ENCODE measurements at regions not wholly inside any gene's neighbourhood (a gene's known extent, or its start where the extent isn't known, plus 50 kb on each side); places are given as distances from the start of the nearest gene placed in this dataset.

DNA sequence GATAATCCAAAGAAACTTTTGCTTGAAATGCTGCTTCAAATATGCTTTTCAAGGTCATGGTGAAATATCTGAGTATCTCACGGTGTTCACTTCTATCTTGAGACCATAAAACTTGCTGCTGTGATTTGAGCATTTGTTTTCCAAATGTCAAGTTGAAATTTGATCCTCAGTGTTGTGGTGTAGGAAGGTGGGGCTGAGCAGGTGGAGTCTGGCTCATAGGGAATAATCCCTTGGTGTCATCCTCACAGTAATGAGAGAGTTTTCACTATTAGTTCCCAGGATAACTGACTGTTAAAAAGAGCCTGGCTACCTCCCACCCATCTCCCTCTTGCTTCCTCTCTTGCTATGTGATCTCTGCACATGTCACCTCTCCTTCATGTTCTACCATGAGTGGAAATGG, 858.0 kb upstream of the SLITRK5 start:
- TF ChIP-seq TAF1 (IDR thresholded peaks at IDR 0.05; ENCODE audit: low read depth), result no peak
- no peak for TF ChIP-seq EP300 (IDR thresholded peaks at IDR 0.05; ENCODE audit: borderline replicate concordance)
- no peak for TF ChIP-seq RAD21 (IDR thresholded peaks at IDR 0.05; ENCODE audit: low read depth)
- TF ChIP-seq NFIC (IDR thresholded peaks at IDR 0.05), result no peak
- TF ChIP-seq EGR1 (IDR thresholded peaks at IDR 0.05), result no peak

All from Ishikawa (cell line).